HL-60 (cell line): ENCODE measurements at regions not wholly inside any gene's neighbourhood (a gene's known extent, or its start where the extent isn't known, plus 50 kb on each side); places are given as distances from the start of the nearest gene placed in this dataset.

Experiments used
- GABPA ChIP-seq: IDR thresholded peaks from 2 replicates; pipeline ENCODE4 v1.6.1; 2012; ENCODE audit warnings: low read depth
- POLR2AphosphoS5 ChIP-seq: IDR thresholded peaks from 2 replicates; pipeline ENCODE4 v1.6.1; 2012; ENCODE audit warnings: low read depth
- SPI1 ChIP-seq: IDR thresholded peaks from 2 replicates; pipeline ENCODE4 v1.6.1; 2012; ENCODE audit warnings: low read depth, mild to moderate bottlenecking, borderline replicate concordance
- TF ChIP-seq, protein P1 (sequence below): IDR thresholded peaks from one replicate; pipeline ENCODE4 v1.5.1; 2011; ENCODE audit warnings: low read length, control low read depth, inconsistent platforms; ENCODE audit not compliant: insufficient read depth

- TF ChIP-seq, protein P1, sequence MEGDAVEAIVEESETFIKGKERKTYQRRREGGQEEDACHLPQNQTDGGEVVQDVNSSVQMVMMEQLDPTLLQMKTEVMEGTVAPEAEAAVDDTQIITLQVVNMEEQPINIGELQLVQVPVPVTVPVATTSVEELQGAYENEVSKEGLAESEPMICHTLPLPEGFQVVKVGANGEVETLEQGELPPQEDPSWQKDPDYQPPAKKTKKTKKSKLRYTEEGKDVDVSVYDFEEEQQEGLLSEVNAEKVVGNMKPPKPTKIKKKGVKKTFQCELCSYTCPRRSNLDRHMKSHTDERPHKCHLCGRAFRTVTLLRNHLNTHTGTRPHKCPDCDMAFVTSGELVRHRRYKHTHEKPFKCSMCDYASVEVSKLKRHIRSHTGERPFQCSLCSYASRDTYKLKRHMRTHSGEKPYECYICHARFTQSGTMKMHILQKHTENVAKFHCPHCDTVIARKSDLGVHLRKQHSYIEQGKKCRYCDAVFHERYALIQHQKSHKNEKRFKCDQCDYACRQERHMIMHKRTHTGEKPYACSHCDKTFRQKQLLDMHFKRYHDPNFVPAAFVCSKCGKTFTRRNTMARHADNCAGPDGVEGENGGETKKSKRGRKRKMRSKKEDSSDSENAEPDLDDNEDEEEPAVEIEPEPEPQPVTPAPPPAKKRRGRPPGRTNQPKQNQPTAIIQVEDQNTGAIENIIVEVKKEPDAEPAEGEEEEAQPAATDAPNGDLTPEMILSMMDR: no peak
- TF ChIP-seq POLR2AphosphoS5 (no peak), GABPA (no peak), SPI1 (no peak)
Observed at GRCh38 chr5:84961903-84962302, 577.2 kb upstream of the EDIL3 start.
